H9 (cell line): ENCODE measurements at regions not wholly inside any gene's neighbourhood (a gene's known extent, or its start where the extent isn't known, plus 50 kb on each side); places are given as distances from the start of the nearest gene placed in this dataset.

Experiments used
- DNase-seq: peaks from one replicate; pipeline ENCODE4 v3.0.0-alpha.2; 2017
- H2AFZ ChIP-seq: one replicate; pipeline ENCODE4 v1.6.1; 2013; ENCODE audit warnings: mild to moderate bottlenecking, low read length, control low read depth, moderate library complexity
- H2AK5ac ChIP-seq: 2 replicates; pipeline ENCODE4 v1.6.1; 2013; ENCODE audit warnings: low read length, control low read depth, mixed read lengths; ENCODE audit not compliant: insufficient read length
- H2BK120ac ChIP-seq: one replicate; pipeline ENCODE4 v1.6.1; 2013; ENCODE audit warnings: low read depth, mild to moderate bottlenecking, low read length, control low read depth, inconsistent platforms; ENCODE audit not compliant: poor library complexity, severe bottlenecking
- H2BK12ac ChIP-seq: 2 replicates; pipeline ENCODE4 v1.6.1; 2013; ENCODE audit warnings: low read length, control low read depth, mixed read lengths, low read depth; ENCODE audit not compliant: insufficient read length
- H2BK15ac ChIP-seq: 2 replicates; pipeline ENCODE4 v1.6.1; 2013; ENCODE audit warnings: low read depth, low read length, control low read depth
- H2BK20ac ChIP-seq: one replicate; pipeline ENCODE4 v1.6.1; 2013; ENCODE audit warnings: low read depth, mild to moderate bottlenecking, low read length, control low read depth, inconsistent platforms; ENCODE audit not compliant: poor library complexity, severe bottlenecking
- H2BK5ac ChIP-seq: 2 replicates; pipeline ENCODE4 v1.6.1; 2013; ENCODE audit warnings: low read length, control low read depth, mixed read lengths; ENCODE audit not compliant: insufficient read length
- H3K14ac ChIP-seq: 2 replicates; pipeline ENCODE4 v1.6.1; 2013; ENCODE audit warnings: low read length, control low read depth; ENCODE audit not compliant: insufficient read depth
- H3K18ac ChIP-seq: 2 replicates; pipeline ENCODE4 v1.6.1; 2013; ENCODE audit warnings: low read depth, mild to moderate bottlenecking, mixed read lengths, low read length, control low read depth; ENCODE audit not compliant: insufficient read length
- H3K23ac ChIP-seq: 2 replicates; pipeline ENCODE4 v1.6.1; 2013; ENCODE audit warnings: low read length, control low read depth, mixed read lengths, low read depth; ENCODE audit not compliant: insufficient read length
- H3K23me2 ChIP-seq: 2 replicates; pipeline ENCODE4 v1.6.1; 2013; ENCODE audit warnings: low read depth, mild to moderate bottlenecking, mixed read lengths, low read length, control low read depth; ENCODE audit not compliant: insufficient read length, poor library complexity, severe bottlenecking
- H3K27ac ChIP-seq: 2 replicates; pipeline ENCODE4 v1.5.1; 2013; ENCODE audit warnings: low read length, control low read depth, mixed read lengths, low read depth; ENCODE audit not compliant: insufficient read length
- H3K27me3 ChIP-seq: 2 replicates; pipeline ENCODE4 v1.6.1; 2013; ENCODE audit warnings: low read length, control low read depth, inconsistent platforms; ENCODE audit not compliant: insufficient read depth
- H3K4ac ChIP-seq: 2 replicates; pipeline ENCODE4 v1.6.1; 2013; ENCODE audit warnings: low read depth, mild to moderate bottlenecking, control low read depth, inconsistent platforms, low read length, moderate library complexity
- H3K4me1 ChIP-seq: 2 replicates; pipeline ENCODE4 v1.6.1; 2013; ENCODE audit warnings: low read length, control low read depth, inconsistent platforms; ENCODE audit not compliant: insufficient read depth
- H3K4me2 ChIP-seq: 2 replicates; pipeline ENCODE4 v1.6.1; 2013; ENCODE audit warnings: low read length, control low read depth, mixed read lengths; ENCODE audit not compliant: insufficient read length, insufficient read depth
- H3K56ac ChIP-seq: 2 replicates; pipeline ENCODE4 v1.6.1; 2013; ENCODE audit warnings: low read depth, mild to moderate bottlenecking, mixed read lengths, low read length, control low read depth; ENCODE audit not compliant: insufficient read length
- H3K79me1 ChIP-seq: 2 replicates; pipeline ENCODE4 v1.6.1; 2013; ENCODE audit warnings: low read depth, mild to moderate bottlenecking, moderate library complexity, low read length, control low read depth, inconsistent platforms; ENCODE audit not compliant: insufficient read depth, poor library complexity, severe bottlenecking
- H3K79me2 ChIP-seq: 2 replicates; pipeline ENCODE4 v1.6.1; 2013; ENCODE audit warnings: low read length, control low read depth, inconsistent platforms; ENCODE audit not compliant: insufficient read depth
- H3K9ac ChIP-seq: 2 replicates; pipeline ENCODE4 v1.6.1; 2013; ENCODE audit warnings: low read length, control low read depth, mixed read lengths; ENCODE audit not compliant: insufficient read length; ENCODE audit errors: extremely low read depth
- H3K9me3 ChIP-seq: one replicate; pipeline ENCODE4 v1.6.1; 2013; ENCODE audit warnings: low read depth, low read length, inconsistent platforms; ENCODE audit not compliant: control insufficient read depth
- H3T11ph ChIP-seq: one replicate; pipeline ENCODE4 v1.6.1; 2013; ENCODE audit warnings: mild to moderate bottlenecking, low read length, control low read depth, inconsistent platforms
- H4K20me1 ChIP-seq: one replicate; pipeline ENCODE4 v1.6.1; 2013; ENCODE audit not compliant: control insufficient read depth, insufficient read length, insufficient read depth
- H4K5ac ChIP-seq: 2 replicates; pipeline ENCODE4 v1.6.1; 2013; ENCODE audit warnings: low read depth, mild to moderate bottlenecking, mixed read lengths, low read length, control low read depth; ENCODE audit not compliant: insufficient read length
- H4K8ac ChIP-seq: replicated peaks from 2 replicates; pipeline ENCODE4 v1.6.1; 2013; ENCODE audit warnings: low read length, control low read depth, mixed read lengths, low read depth; ENCODE audit not compliant: insufficient read length
- H4K91ac ChIP-seq: 2 replicates; pipeline ENCODE4 v1.6.1; 2013; ENCODE audit warnings: low read depth, mild to moderate bottlenecking, moderate library complexity, mixed read lengths, low read length, control low read depth; ENCODE audit not compliant: insufficient read length
- H3K27ac Mint-ChIP-seq, 3 experiments: 2 replicates in 2 of 3; 3 replicates in 1 of 3; pipeline ENCODE4 v1.8.0; 2020 to 2021; ENCODE audit warnings: mixed read lengths in 3 of 3, mild to moderate bottlenecking in 1 of 3, moderate library complexity in 1 of 3
- H3K27me3 Mint-ChIP-seq: 2 replicates; pipeline ENCODE4 v1.8.0; 2021; ENCODE audit warnings: low read depth, mild to moderate bottlenecking, moderate library complexity, mixed read lengths
- H3K36me3 Mint-ChIP-seq, 3 experiments: 2 replicates in 2 of 3; 3 replicates in 1 of 3; pipeline ENCODE4 v1.8.0; 2020 to 2021; ENCODE audit warnings: low read depth in 3 of 3, mixed read lengths in 3 of 3; ENCODE audit not compliant: insufficient read depth in 1 of 3
- H3K4me1 Mint-ChIP-seq, 2 experiments: 2 replicates each; pipeline ENCODE4 v1.8.0; 2020; ENCODE audit warnings: mixed read lengths in 2 of 2
- H3K4me3 Mint-ChIP-seq, 2 experiments: 2 replicates in 1 of 2; 3 replicates in 1 of 2; pipeline ENCODE4 v1.8.0; 2020 to 2021; ENCODE audit warnings: mild to moderate bottlenecking in 2 of 2, mixed read lengths in 2 of 2, moderate library complexity in 1 of 2
- H3K9me3 Mint-ChIP-seq, 2 experiments: 2 replicates in 1 of 2; 3 replicates in 1 of 2; pipeline ENCODE4 v1.8.0; 2020; ENCODE audit warnings: mild to moderate bottlenecking in 2 of 2, mixed read lengths in 2 of 2, moderate library complexity in 1 of 2
- WGBS: extraction: QIAGEN DNeasy Blood & Tissue Kit; methylation state at CpG from one replicate; pipeline ENCODE4 v1.1.7; 2013; ENCODE audit warnings: missing lambda C conversion rate, low lambda C conversion rate, mixed read lengths; ENCODE audit not compliant: insufficient read length; ENCODE audit errors: extremely low coverage; 5-methylcytosine and 5-hydroxymethylcytosine counted together
- TF ChIP-seq, protein P1 (sequence below): fragments of 200-600 bp; sonication (generic); conservative IDR thresholded peaks from 3 replicates; pipeline ENCODE4 v1.8.0; 2021; ENCODE audit warnings: antibody characterized with exemption, mild to moderate bottlenecking

DNA sequence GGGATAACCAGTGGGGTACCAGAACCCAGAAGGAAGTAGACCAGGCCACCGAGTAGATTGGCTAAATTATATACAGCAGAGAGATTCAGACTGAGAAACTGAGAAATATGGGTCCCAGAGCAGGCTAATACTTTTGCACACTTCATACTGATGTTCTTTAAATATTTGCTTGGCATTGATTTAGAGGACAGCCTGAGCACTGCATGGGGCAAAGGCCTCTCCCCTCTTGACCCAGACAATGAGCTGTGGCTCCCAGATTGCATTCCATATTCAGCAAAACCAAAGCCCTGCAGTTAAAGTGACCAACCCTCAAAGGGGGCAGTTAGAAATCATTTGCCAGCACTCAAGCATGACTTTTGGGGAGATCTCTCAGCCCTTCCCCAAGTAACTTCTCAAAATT lies 279.2 kb downstream of the SUDS3 start:
- no peak overlapping the region for H2AK5ac ChIP-seq
- no peaks in the 10 kb centered on the region for H3K9me3 ChIP-seq
- no peak overlapping the region for H3K14ac ChIP-seq
- Mint-ChIP-seq H3K4me3 (no peak overlapping the region), H3K9me3 (peaks cover 3 to 7% of the 10 kb centered on the region in 2 experiments; a peak in 2 of 5 replicates), H3K27me3 (no peaks in the 10 kb centered on the region), H3K4me1 (no peaks in the 10 kb centered on the region), H3K27ac (no peak overlapping the region), H3K36me3 (no peaks in the 10 kb centered on the region; a peak in 1 of 7 replicates)
- no peak overlapping the region for H2BK5ac ChIP-seq
- H3K56ac ChIP-seq: no peak overlapping the region
- no peak overlapping the region for H3K27ac ChIP-seq
- H2AFZ ChIP-seq: no peak overlapping the region
- no peaks in the 10 kb centered on the region for H3K23me2 ChIP-seq
- no peak overlapping the region for H3K23ac ChIP-seq
- no peak overlapping the region for H3K18ac ChIP-seq
- H3K79me1 ChIP-seq: no peaks in the 10 kb centered on the region
- H4K5ac ChIP-seq: no peak overlapping the region
- DNase-seq: no peak
- no peaks in the 10 kb centered on the region for H3K4me1 ChIP-seq
- no peak overlapping the region for H3K4me2 ChIP-seq
- H3K27me3 ChIP-seq: no peaks in the 10 kb centered on the region
- H2BK120ac ChIP-seq: no peak overlapping the region
- H3T11ph ChIP-seq: no peak overlapping the region
- no peak overlapping the region for H3K4ac ChIP-seq
- H2BK15ac ChIP-seq: no peak overlapping the region
- H2BK20ac ChIP-seq: no peak overlapping the region
- TF ChIP-seq, protein P1, sequence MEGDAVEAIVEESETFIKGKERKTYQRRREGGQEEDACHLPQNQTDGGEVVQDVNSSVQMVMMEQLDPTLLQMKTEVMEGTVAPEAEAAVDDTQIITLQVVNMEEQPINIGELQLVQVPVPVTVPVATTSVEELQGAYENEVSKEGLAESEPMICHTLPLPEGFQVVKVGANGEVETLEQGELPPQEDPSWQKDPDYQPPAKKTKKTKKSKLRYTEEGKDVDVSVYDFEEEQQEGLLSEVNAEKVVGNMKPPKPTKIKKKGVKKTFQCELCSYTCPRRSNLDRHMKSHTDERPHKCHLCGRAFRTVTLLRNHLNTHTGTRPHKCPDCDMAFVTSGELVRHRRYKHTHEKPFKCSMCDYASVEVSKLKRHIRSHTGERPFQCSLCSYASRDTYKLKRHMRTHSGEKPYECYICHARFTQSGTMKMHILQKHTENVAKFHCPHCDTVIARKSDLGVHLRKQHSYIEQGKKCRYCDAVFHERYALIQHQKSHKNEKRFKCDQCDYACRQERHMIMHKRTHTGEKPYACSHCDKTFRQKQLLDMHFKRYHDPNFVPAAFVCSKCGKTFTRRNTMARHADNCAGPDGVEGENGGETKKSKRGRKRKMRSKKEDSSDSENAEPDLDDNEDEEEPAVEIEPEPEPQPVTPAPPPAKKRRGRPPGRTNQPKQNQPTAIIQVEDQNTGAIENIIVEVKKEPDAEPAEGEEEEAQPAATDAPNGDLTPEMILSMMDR: no peak
- H3K79me2 ChIP-seq: no peaks in the 10 kb centered on the region
- H3K9ac ChIP-seq: no peak overlapping the region
- no peaks in the 10 kb centered on the region for H4K20me1 ChIP-seq
- H4K8ac ChIP-seq: no peak overlapping the region
- no CpG with 5 or more reads among the region's 1 CpG for WGBS
- H2BK12ac ChIP-seq: no peak overlapping the region
- no peak overlapping the region for H4K91ac ChIP-seq
